Type B pancreatic cell (in vitro differentiated cells): ENCODE measurements at regions not wholly inside any gene's neighbourhood (a gene's known extent, or its start where the extent isn't known, plus 50 kb on each side); places are given as distances from the start of the nearest gene placed in this dataset.

Experiments used
- DNase-seq: peaks from one replicate; pipeline ENCODE4 v3.0.0; 2021; ENCODE audit warnings: mixed read lengths; ENCODE audit not compliant: unreplicated experiment; ENCODE audit errors: extremely low spot score
- H3K27ac Mint-ChIP-seq: 2 replicates; pipeline ENCODE4 v1.8.0; 2021; ENCODE audit warnings: mild to moderate bottlenecking, mixed read lengths
- H3K27me3 Mint-ChIP-seq: 2 replicates; pipeline ENCODE4 v1.8.0; 2021; ENCODE audit warnings: mixed read lengths
- H3K36me3 Mint-ChIP-seq: 2 replicates; pipeline ENCODE4 v1.8.0; 2021; ENCODE audit warnings: mixed read lengths
- H3K4me1 Mint-ChIP-seq: one replicate; pipeline ENCODE4 v1.8.0; 2021; ENCODE audit warnings: mixed read lengths; ENCODE audit not compliant: unreplicated experiment
- H3K4me3 Mint-ChIP-seq: 2 replicates; pipeline ENCODE4 v1.8.0; 2021; ENCODE audit warnings: mild to moderate bottlenecking, mixed read lengths
- H3K9me3 Mint-ChIP-seq: 2 replicates; pipeline ENCODE4 v1.8.0; 2021; ENCODE audit warnings: mixed read lengths
- TF ChIP-seq, protein P1 (sequence below): fragments of 200-600 bp; sonication (generic); conservative IDR thresholded peaks from 2 replicates; pipeline ENCODE4 v1.5.0; 2021; ENCODE audit warnings: antibody characterized with exemption, mild to moderate bottlenecking

DNA sequence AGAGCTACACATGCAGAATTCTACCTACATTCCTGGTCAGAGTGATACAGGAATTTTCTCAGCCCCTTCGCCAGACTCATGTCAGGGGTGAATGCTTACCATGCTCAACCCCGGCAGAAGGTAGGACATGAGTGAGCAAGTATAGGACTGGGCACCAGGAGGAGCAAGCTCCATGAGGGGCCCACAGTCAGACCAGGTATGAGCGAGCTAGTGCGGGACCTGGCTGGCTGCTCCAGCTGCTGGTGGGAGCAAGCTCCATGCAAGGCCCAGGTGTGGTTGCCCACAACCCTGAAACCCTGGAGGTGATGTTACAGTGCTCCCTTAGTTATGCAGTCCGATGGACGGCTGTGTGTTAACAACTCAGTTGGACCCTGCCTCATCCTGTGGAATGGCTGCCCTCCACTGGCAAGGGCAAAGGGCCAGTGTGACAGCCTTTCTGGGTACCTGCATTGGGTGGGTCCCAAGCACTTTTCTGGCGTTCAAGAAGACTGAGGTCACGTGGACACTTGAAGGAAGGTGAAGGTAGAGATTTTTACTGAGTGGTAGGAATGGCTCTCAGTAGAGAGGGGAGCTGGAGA lies 503.5 kb upstream of the CITED2 start:
- TF ChIP-seq, protein P1, sequence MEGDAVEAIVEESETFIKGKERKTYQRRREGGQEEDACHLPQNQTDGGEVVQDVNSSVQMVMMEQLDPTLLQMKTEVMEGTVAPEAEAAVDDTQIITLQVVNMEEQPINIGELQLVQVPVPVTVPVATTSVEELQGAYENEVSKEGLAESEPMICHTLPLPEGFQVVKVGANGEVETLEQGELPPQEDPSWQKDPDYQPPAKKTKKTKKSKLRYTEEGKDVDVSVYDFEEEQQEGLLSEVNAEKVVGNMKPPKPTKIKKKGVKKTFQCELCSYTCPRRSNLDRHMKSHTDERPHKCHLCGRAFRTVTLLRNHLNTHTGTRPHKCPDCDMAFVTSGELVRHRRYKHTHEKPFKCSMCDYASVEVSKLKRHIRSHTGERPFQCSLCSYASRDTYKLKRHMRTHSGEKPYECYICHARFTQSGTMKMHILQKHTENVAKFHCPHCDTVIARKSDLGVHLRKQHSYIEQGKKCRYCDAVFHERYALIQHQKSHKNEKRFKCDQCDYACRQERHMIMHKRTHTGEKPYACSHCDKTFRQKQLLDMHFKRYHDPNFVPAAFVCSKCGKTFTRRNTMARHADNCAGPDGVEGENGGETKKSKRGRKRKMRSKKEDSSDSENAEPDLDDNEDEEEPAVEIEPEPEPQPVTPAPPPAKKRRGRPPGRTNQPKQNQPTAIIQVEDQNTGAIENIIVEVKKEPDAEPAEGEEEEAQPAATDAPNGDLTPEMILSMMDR: no peak

DNA sequence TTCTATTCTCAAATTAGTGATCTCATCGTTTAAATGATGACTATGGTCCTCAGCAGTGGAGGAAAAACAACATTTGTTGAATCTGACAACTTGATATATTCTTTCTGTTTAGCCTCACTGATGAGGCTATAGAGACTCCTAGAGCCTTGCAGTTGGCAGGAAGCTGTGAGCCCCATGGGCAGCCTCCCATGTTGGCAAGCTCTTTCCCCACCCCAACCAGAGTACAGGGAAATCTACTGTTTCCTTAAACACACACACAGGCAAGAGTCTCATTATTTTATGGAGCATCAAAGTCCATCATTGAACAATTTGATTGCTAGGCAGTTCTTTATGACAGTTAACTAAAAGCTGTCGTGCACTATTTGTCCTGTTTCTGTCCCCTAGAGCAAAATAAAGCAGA lies 498.2 kb upstream of the CITED2 start:
- H3K9me3 Mint-ChIP-seq: no peaks in the 10 kb centered on the region
- no peaks in the 10 kb centered on the region for H3K36me3 Mint-ChIP-seq
- TF ChIP-seq, protein P1: no peak
- no peak for DNase-seq
- H3K27me3 Mint-ChIP-seq: no peaks in the 10 kb centered on the region
- no peak overlapping the region for H3K27ac Mint-ChIP-seq
- H3K4me3 Mint-ChIP-seq: no peak overlapping the region
- peaks cover 34% of the 10 kb centered on the region for H3K4me1 Mint-ChIP-seq

More for the DNA sequence above, 503.5 kb upstream of the CITED2 start:
- no peak for DNase-seq
- Mint-ChIP-seq H3K9me3 (no peaks in the 10 kb centered on the region), H3K4me3 (no peak overlapping the region), H3K27ac (no peak overlapping the region), H3K36me3 (no peaks in the 10 kb centered on the region), H3K4me1 (peaks cover 24% of the 10 kb centered on the region), H3K27me3 (no peaks in the 10 kb centered on the region)

DNA sequence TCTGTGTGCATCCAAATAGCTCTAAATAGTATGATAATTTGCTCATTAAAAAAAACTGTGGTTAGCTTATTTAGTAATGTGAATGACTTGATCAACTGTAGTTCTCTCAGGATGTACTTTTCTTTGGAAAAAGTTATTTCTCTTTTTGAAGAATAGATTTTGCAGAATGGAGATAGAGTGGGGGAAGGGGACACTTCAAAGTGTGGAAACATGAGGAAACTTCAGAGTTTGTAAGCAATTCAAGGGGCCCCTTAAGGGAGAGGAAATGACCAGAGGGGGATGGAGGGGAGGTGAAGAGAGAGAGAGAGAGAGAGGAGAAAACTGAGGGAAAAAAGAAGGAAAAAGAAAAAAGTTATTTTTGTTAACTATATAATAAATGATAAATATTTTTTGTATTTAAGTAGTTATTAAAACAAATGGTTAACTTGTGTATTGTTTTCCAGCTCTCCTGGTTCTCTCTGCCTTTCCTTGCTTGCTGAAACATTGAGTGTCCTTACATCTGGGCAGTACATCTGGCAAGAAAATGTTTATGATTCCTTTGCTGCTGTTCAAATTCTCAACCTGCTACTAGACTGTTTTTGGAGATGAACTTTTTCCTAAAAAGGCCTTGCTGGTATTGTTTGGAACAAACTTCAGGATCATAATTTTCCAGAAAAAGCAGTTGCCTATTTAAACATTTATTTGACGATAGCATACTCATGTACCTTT lies 497.5 kb upstream of the CITED2 start:
- Mint-ChIP-seq H3K9me3 (no peaks in the 10 kb centered on the region), H3K4me3 (peak overlapping the region; percentile 15), H3K4me1 (peaks cover 34% of the 10 kb centered on the region), H3K27me3 (no peaks in the 10 kb centered on the region), H3K27ac (peak overlapping the region; percentile 61), H3K36me3 (no peaks in the 10 kb centered on the region)
- DNase-seq: no peak
- TF ChIP-seq, protein P1: no peak

DNA sequence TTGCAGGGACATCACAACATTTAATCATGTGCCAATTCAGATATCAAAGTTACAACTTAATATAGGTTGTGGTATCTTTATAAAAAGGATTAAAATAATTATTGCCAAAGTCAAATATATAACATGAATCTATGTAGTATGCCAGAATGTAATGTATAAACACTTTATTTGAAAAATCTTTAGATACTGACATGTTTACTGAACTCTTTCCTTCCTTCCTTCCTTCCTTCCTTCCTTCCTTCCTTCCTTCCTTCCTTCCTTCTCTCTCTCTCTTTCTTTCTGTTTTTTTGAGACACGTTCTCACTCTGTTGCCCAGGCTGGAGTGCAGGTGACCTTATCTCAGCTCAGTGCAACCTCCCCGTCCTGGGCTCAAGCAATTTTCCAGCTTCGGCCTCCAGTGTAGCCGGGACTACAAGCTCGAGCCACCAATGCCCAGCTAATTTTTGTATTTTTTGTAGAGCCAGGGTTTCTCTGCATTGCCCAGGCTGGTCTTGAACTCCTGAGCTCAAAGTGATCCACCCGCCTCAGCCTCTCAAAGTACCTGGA lies 496.8 kb upstream of the CITED2 start:
- DNase-seq: no peak
- Mint-ChIP-seq H3K4me1 (peaks cover 34% of the 10 kb centered on the region), H3K9me3 (no peaks in the 10 kb centered on the region)

DNA sequence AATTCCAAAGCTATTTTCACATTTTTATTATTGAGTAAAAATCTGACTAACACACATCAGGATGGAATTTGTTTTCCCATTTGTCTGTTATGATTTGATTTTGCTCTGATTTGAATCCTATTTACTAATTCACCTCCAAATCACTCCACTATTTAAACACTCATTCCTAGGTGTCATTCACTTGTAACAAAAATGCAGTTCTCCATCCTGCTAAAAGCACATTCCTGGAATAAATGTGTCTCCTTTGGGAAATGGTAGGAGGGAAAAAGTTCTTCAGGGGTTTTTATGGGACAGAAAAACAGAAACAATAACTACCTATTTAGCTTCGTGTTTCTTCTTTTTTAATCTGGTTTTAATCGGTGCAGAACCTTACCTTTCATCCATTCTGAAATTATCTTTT lies 494.1 kb upstream of the CITED2 start:
- peaks cover 34% of the 10 kb centered on the region for H3K4me1 Mint-ChIP-seq
- no peak overlapping the region for H3K4me3 Mint-ChIP-seq
- no peak for DNase-seq
- TF ChIP-seq, protein P1: no peak
- peaks cover 6% of the 10 kb centered on the region for H3K9me3 Mint-ChIP-seq
- H3K27me3 Mint-ChIP-seq: no peaks in the 10 kb centered on the region
- H3K27ac Mint-ChIP-seq: peak overlapping the region; percentile 27
- peaks cover 6% of the 10 kb centered on the region for H3K36me3 Mint-ChIP-seq

More for the DNA sequence above, 496.8 kb upstream of the CITED2 start:
- Mint-ChIP-seq H3K4me3 (no peak overlapping the region), H3K36me3 (no peaks in the 10 kb centered on the region), H3K27me3 (no peaks in the 10 kb centered on the region), H3K27ac (no peak overlapping the region)
- TF ChIP-seq, protein P1: no peak
